Upper lobe of left lung (tissue), 6 donors: ENCODE measurements at regions not wholly inside any gene's neighbourhood (a gene's known extent, or its start where the extent isn't known, plus 50 kb on each side); places are given as distances from the start of the nearest gene placed in this dataset.

ENCODE experiments used
- ATAC-seq, 2 donors: fragments of 200-7000 bp; cut with Tn5 transposase; one replicate each; pipeline ENCODE4 v1.9.1; 2022; ENCODE audit warnings: mild to moderate bottlenecking in 2 of 2, moderate library complexity in 2 of 2; ENCODE audit not compliant: low FRiP score in 2 of 2
- DNase-seq, 2 donors: peaks; one replicate each; pipeline ENCODE4 v3.0.0-alpha.2; 2019 to 2020
- H3K27ac ChIP-seq, 4 donors: fragments of 200-600 bp; sonication (generic); one replicate each; pipeline ENCODE4 v1.5.1; 2016 to 2019
- H3K27me3 ChIP-seq, 4 donors: fragments of 200-600 bp; sonication (generic); one replicate each; pipeline ENCODE4 v1.5.1; 2017 to 2019
- H3K36me3 ChIP-seq, 4 donors: fragments of 200-600 bp; sonication (generic); one replicate each; pipeline ENCODE4 v1.5.1; 2016 to 2019
- H3K4me1 ChIP-seq, 4 donors: fragments of 200-600 bp; sonication (generic); one replicate each; pipeline ENCODE4 v1.5.1; 2018 to 2019
- H3K4me3 ChIP-seq, 4 donors: fragments of 200-600 bp; sonication (generic); one replicate each; pipeline ENCODE4 v1.5.1; 2017 to 2019; ENCODE audit warnings: mild to moderate bottlenecking in 2 of 4, moderate library complexity in 1 of 4
- H3K9me3 ChIP-seq, 4 donors: fragments of 200-600 bp; sonication (generic); one replicate each; pipeline ENCODE4 v1.5.1; 2018 to 2019
- CTCF ChIP-seq, 6 experiments: fragments of 450-650 bp in 4 of 6; fragments of 200-600 bp in 2 of 6; sonication (generic) in 2 of 6; IDR thresholded peaks; one replicate each; pipeline ENCODE4 v1.5.1; 2016 to 2019; ENCODE audit warnings: antibody characterized with exemption in 6 of 6
- EP300 ChIP-seq, 4 donors: sonication (generic); formaldehyde crosslinking; IDR thresholded peaks; one replicate each; pipeline ENCODE4 v1.5.1; 2017; ENCODE audit warnings: antibody characterized with exemption in 4 of 4, control low read depth in 2 of 4
- POLR2A ChIP-seq, 4 donors: fragments of 450-650 bp; IDR thresholded peaks; one replicate each; pipeline ENCODE4 v1.5.1; 2016 to 2017; ENCODE audit warnings: antibody characterized with exemption in 4 of 4, mild to moderate bottlenecking in 2 of 4
- POLR2AphosphoS5 ChIP-seq, 2 donors: sonication (generic); formaldehyde crosslinking; IDR thresholded peaks; one replicate each; pipeline ENCODE4 v1.5.1; 2017; ENCODE audit warnings: antibody characterized with exemption in 2 of 2
- WGBS, 2 donors: methylation state at CpG; one replicate each; pipeline ENCODE4 v1.1.5; 2017 to 2018; 5-methylcytosine and 5-hydroxymethylcytosine counted together
- donor health status: DM: no; HTN: no; CAD: no; lungs with moderate emphysema.
- donor health status: DM: no; HTN: yes; CAD: no; lungs with severe emphysema.

GRCh38 chr12:125311050-125311449 is 245.8 kb downstream of the AACS start:
- no peak for ATAC-seq
- H3K4me1 ChIP-seq, result no peaks in the 10 kb centered on the region
- TF ChIP-seq EP300 (IDR thresholded peaks at IDR 0.05), result no peak
- H3K4me3 ChIP-seq, result no peak overlapping the region
- H3K27ac ChIP-seq, result no peak overlapping the region
- H3K27me3 ChIP-seq, result no peaks in the 10 kb centered on the region
- DNase-seq, result no peak
- 91 to 94% methylated on average over 7 of the region's 7 CpGs for WGBS, 2 donors
- no peaks in the 10 kb centered on the region for H3K36me3 ChIP-seq
- H3K9me3 ChIP-seq, result no peaks in the 10 kb centered on the region

GRCh38 chr12:125312471-125312870 is 247.2 kb downstream of the AACS start:
- WGBS, 2 donors, result 86 to 93% methylated on average over 1 to 3 of the region's 3 CpGs

GRCh38 chr12:125314051-125314755 is 249.0 kb downstream of the AACS start:
- Histone ChIP-seq H3K9me3 (no peaks in the 10 kb centered on the region), H3K36me3 (no peaks in the 10 kb centered on the region), H3K4me3 (no peak overlapping the region), H3K27ac (no peak overlapping the region), H3K4me1 (no peaks in the 10 kb centered on the region), H3K27me3 (no peaks in the 10 kb centered on the region)
- ATAC-seq, result no peak
- 38 to 47% methylated on average over 16 to 22 of the region's 22 CpGs for WGBS, 2 donors
- TF ChIP-seq POLR2AphosphoS5 (IDR thresholded peaks at IDR 0.05) (no peak), POLR2A (IDR thresholded peaks at IDR 0.05) (no peak), CTCF (IDR thresholded peaks at IDR 0.05) (no peak), EP300 (IDR thresholded peaks at IDR 0.05) (no peak)
- no peak for DNase-seq

More at GRCh38 chr12:125312471-125312870, 247.2 kb downstream of the AACS start:
- no peaks in the 10 kb centered on the region for H3K4me1 ChIP-seq
- H3K27ac ChIP-seq, result no peak overlapping the region
- no peak for DNase-seq
- no peak overlapping the region for H3K4me3 ChIP-seq
- H3K9me3 ChIP-seq, result no peaks in the 10 kb centered on the region
- H3K27me3 ChIP-seq, result no peaks in the 10 kb centered on the region
- no peak for ATAC-seq
- H3K36me3 ChIP-seq, result no peaks in the 10 kb centered on the region
- no peak for TF ChIP-seq EP300 (IDR thresholded peaks at IDR 0.05)
- no peak for TF ChIP-seq POLR2A (IDR thresholded peaks at IDR 0.05)
- no peak for TF ChIP-seq POLR2AphosphoS5 (IDR thresholded peaks at IDR 0.05)
- TF ChIP-seq CTCF (IDR thresholded peaks at IDR 0.05), result no peak

- Histone ChIP-seq H3K4me3 (no peak overlapping the region), H3K9me3 (no peaks in the 10 kb centered on the region), H3K4me1 (no peaks in the 10 kb centered on the region), H3K36me3 (no peaks in the 10 kb centered on the region), H3K27me3 (no peaks in the 10 kb centered on the region), H3K27ac (no peak overlapping the region)
- no peak for ATAC-seq
- DNase-seq, result no peak
- TF ChIP-seq CTCF (IDR thresholded peaks at IDR 0.05), result no peak
- no peak for TF ChIP-seq POLR2AphosphoS5 (IDR thresholded peaks at IDR 0.05)
- TF ChIP-seq EP300 (IDR thresholded peaks at IDR 0.05), result no peak
- TF ChIP-seq POLR2A (IDR thresholded peaks at IDR 0.05), result no peak
- WGBS, 2 donors, result 60 to 100% methylated on average over 1 of the region's 1 CpG
These were observed 250.5 kb downstream of the AACS start for GRCh38 chr12:125315771-125316170.

GRCh38 chr12:125320177-125320576 is 254.9 kb downstream of the AACS start:
- Histone ChIP-seq H3K9me3 (no peaks in the 10 kb centered on the region), H3K27me3 (no peaks in the 10 kb centered on the region), H3K4me1 (no peaks in the 10 kb centered on the region), H3K36me3 (no peaks in the 10 kb centered on the region), H3K27ac (no peak overlapping the region), H3K4me3 (no peak overlapping the region)
- no peak for DNase-seq
- WGBS, 2 donors, result 86 to 89% methylated on average over 6 of the region's 6 CpGs
- no peak for ATAC-seq
- TF ChIP-seq POLR2A (IDR thresholded peaks at IDR 0.05) (no peak), EP300 (IDR thresholded peaks at IDR 0.05) (no peak), CTCF (IDR thresholded peaks at IDR 0.05) (no peak), POLR2AphosphoS5 (IDR thresholded peaks at IDR 0.05) (no peak)
